ENCODE measurements at regions not wholly inside any gene's neighbourhood (a gene's known extent, or its start where the extent isn't known, plus 50 kb on each side); places are given as distances from the start of the nearest gene placed in this dataset.

- TF ChIP-seq, protein P1, sequence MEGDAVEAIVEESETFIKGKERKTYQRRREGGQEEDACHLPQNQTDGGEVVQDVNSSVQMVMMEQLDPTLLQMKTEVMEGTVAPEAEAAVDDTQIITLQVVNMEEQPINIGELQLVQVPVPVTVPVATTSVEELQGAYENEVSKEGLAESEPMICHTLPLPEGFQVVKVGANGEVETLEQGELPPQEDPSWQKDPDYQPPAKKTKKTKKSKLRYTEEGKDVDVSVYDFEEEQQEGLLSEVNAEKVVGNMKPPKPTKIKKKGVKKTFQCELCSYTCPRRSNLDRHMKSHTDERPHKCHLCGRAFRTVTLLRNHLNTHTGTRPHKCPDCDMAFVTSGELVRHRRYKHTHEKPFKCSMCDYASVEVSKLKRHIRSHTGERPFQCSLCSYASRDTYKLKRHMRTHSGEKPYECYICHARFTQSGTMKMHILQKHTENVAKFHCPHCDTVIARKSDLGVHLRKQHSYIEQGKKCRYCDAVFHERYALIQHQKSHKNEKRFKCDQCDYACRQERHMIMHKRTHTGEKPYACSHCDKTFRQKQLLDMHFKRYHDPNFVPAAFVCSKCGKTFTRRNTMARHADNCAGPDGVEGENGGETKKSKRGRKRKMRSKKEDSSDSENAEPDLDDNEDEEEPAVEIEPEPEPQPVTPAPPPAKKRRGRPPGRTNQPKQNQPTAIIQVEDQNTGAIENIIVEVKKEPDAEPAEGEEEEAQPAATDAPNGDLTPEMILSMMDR (IDR thresholded peaks at IDR 0.05; ENCODE audit: low read depth, low read length, poor library complexity, severe bottlenecking), result no peak
- no peak for TF ChIP-seq EZH2phosphoT487 (IDR thresholded peaks at IDR 0.05; ENCODE audit: borderline replicate concordance, low read length)
Measured at GRCh38 chr15:39156646-39157250, 424.1 kb upstream of the THBS1 start.
